H1 (cell line): ENCODE measurements at regions not wholly inside any gene's neighbourhood (a gene's known extent, or its start where the extent isn't known, plus 50 kb on each side); places are given as distances from the start of the nearest gene placed in this dataset.

Experiments used
- ASH2L ChIP-seq: fragments of 200-600, 300-600 bp; sonication (generic); IDR thresholded peaks from one replicate; pipeline ENCODE4 v1.7.1; 2017; ENCODE audit warnings: low read length
- CBX5 ChIP-seq: fragments of 300-800, 300-1000 bp; sonication (generic); IDR thresholded peaks from 2 replicates; pipeline ENCODE4 v1.7.1; 2016; ENCODE audit warnings: antibody characterized with exemption, low read length, low read depth
- CHD2 ChIP-seq: IDR thresholded peaks from 2 replicates; pipeline ENCODE4 v1.6.1; 2012; ENCODE audit warnings: low read length, improper control_type of control experiment
- FOSL1 ChIP-seq: IDR thresholded peaks from 2 replicates; pipeline ENCODE4 v1.6.1; 2011; ENCODE audit warnings: mild to moderate bottlenecking, low read depth, low read length, moderate library complexity; ENCODE audit not compliant: insufficient read depth
- SIRT6 ChIP-seq: IDR thresholded peaks from one replicate; pipeline ENCODE4 v1.7.1; 2012; ENCODE audit warnings: low read length, inconsistent platforms
- TAF1 ChIP-seq: IDR thresholded peaks from 2 replicates; pipeline ENCODE4 v1.6.1; 2011; ENCODE audit warnings: mild to moderate bottlenecking, low read depth, low read length
- TF ChIP-seq, protein P1 (sequence below): fragments of 300-600 bp; sonication (generic); IDR thresholded peaks from 2 replicates; pipeline ENCODE4 v1.7.1; 2012; ENCODE audit warnings: low read length, moderate library complexity, mild to moderate bottlenecking, inconsistent platforms; ENCODE audit not compliant: insufficient replicate concordance

DNA sequence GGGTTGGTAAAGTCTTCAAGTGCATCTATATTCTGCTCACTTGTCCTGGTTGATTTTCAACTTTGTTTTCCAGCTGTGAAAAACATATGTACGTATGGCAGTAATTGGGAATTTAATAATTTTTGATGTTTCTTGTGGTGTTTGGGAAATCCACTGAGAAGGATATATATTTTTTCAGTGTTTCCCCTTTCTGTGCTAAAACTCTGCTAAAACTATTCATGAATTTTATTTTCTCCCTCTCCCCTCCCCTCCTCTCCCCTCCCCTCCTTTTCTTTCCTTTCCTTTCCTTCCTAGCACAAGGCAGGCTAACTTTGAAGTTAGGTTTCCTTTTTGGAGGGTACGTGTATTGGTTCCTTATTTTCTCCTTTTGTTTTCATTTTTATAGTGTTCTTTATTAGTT, 220.7 kb downstream of the PDCD6IP start (continued):
- TF ChIP-seq CHD2 = no peak
- no peak for TF ChIP-seq CBX5
- no peak for TF ChIP-seq ASH2L
- no peak for TF ChIP-seq FOSL1
- no peak for TF ChIP-seq TAF1
- no peak for TF ChIP-seq SIRT6
- TF ChIP-seq, protein P1, sequence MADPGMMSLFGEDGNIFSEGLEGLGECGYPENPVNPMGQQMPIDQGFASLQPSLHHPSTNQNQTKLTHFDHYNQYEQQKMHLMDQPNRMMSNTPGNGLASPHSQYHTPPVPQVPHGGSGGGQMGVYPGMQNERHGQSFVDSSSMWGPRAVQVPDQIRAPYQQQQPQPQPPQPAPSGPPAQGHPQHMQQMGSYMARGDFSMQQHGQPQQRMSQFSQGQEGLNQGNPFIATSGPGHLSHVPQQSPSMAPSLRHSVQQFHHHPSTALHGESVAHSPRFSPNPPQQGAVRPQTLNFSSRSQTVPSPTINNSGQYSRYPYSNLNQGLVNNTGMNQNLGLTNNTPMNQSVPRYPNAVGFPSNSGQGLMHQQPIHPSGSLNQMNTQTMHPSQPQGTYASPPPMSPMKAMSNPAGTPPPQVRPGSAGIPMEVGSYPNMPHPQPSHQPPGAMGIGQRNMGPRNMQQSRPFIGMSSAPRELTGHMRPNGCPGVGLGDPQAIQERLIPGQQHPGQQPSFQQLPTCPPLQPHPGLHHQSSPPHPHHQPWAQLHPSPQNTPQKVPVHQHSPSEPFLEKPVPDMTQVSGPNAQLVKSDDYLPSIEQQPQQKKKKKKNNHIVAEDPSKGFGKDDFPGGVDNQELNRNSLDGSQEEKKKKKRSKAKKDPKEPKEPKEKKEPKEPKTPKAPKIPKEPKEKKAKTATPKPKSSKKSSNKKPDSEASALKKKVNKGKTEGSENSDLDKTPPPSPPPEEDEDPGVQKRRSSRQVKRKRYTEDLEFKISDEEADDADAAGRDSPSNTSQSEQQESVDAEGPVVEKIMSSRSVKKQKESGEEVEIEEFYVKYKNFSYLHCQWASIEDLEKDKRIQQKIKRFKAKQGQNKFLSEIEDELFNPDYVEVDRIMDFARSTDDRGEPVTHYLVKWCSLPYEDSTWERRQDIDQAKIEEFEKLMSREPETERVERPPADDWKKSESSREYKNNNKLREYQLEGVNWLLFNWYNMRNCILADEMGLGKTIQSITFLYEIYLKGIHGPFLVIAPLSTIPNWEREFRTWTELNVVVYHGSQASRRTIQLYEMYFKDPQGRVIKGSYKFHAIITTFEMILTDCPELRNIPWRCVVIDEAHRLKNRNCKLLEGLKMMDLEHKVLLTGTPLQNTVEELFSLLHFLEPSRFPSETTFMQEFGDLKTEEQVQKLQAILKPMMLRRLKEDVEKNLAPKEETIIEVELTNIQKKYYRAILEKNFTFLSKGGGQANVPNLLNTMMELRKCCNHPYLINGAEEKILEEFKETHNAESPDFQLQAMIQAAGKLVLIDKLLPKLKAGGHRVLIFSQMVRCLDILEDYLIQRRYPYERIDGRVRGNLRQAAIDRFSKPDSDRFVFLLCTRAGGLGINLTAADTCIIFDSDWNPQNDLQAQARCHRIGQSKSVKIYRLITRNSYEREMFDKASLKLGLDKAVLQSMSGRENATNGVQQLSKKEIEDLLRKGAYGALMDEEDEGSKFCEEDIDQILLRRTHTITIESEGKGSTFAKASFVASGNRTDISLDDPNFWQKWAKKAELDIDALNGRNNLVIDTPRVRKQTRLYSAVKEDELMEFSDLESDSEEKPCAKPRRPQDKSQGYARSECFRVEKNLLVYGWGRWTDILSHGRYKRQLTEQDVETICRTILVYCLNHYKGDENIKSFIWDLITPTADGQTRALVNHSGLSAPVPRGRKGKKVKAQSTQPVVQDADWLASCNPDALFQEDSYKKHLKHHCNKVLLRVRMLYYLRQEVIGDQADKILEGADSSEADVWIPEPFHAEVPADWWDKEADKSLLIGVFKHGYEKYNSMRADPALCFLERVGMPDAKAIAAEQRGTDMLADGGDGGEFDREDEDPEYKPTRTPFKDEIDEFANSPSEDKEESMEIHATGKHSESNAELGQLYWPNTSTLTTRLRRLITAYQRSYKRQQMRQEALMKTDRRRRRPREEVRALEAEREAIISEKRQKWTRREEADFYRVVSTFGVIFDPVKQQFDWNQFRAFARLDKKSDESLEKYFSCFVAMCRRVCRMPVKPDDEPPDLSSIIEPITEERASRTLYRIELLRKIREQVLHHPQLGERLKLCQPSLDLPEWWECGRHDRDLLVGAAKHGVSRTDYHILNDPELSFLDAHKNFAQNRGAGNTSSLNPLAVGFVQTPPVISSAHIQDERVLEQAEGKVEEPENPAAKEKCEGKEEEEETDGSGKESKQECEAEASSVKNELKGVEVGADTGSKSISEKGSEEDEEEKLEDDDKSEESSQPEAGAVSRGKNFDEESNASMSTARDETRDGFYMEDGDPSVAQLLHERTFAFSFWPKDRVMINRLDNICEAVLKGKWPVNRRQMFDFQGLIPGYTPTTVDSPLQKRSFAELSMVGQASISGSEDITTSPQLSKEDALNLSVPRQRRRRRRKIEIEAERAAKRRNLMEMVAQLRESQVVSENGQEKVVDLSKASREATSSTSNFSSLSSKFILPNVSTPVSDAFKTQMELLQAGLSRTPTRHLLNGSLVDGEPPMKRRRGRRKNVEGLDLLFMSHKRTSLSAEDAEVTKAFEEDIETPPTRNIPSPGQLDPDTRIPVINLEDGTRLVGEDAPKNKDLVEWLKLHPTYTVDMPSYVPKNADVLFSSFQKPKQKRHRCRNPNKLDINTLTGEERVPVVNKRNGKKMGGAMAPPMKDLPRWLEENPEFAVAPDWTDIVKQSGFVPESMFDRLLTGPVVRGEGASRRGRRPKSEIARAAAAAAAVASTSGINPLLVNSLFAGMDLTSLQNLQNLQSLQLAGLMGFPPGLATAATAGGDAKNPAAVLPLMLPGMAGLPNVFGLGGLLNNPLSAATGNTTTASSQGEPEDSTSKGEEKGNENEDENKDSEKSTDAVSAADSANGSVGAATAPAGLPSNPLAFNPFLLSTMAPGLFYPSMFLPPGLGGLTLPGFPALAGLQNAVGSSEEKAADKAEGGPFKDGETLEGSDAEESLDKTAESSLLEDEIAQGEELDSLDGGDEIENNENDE = no peak
